NCI-H748 treated with DMSO at 0.1 percent for 48 hours (cell line): ENCODE measurements at regions not wholly inside any gene's neighbourhood (a gene's known extent, or its start where the extent isn't known, plus 50 kb on each side); places are given as distances from the start of the nearest gene placed in this dataset.

ENCODE experiments used
- DNase-seq: peaks from one replicate; lab custom pipeline; 2025; lab: John Stamatoyannopoulos, UW

- no peak for DNase-seq
These were observed 1337.6 kb upstream of the TENM4 start for GRCh38 chr11:80778432-80778831.

- no peak for DNase-seq
These were observed 1333.1 kb upstream of the TENM4 start for GRCh38 chr11:80773919-80774318.

- DNase-seq: no peak
These were observed 1330.2 kb upstream of the TENM4 start for GRCh38 chr11:80771017-80771416.

GRCh38 chr11:80758787-80759186, 1318.0 kb upstream of the TENM4 start:
- DNase-seq: no peak

- no peak for DNase-seq
These were observed 1307.5 kb upstream of the TENM4 start for GRCh38 chr11:80748207-80748925.

- no peak for DNase-seq
These were observed 1305.5 kb upstream of the TENM4 start for GRCh38 chr11:80746300-80746699.

GRCh38 chr11:80745416-80745815, 1304.6 kb upstream of the TENM4 start:
- no peak for DNase-seq

GRCh38 chr11:80733790-80734189, 1293.0 kb upstream of the TENM4 start:
- DNase-seq: no peak

GRCh38 chr11:80733361-80733760, 1292.5 kb upstream of the TENM4 start:
- DNase-seq: no peak

- DNase-seq: no peak
These were observed 1286.5 kb upstream of the TENM4 start for GRCh38 chr11:80727315-80727714.

GRCh38 chr11:80726236-80726635, 1285.4 kb upstream of the TENM4 start:
- no peak for DNase-seq

- no peak for DNase-seq
These were observed 1283.5 kb upstream of the TENM4 start for GRCh38 chr11:80724366-80724765.

GRCh38 chr11:80722629-80723028, 1281.8 kb upstream of the TENM4 start:
- no peak for DNase-seq

- DNase-seq: no peak
These were observed 1279.5 kb upstream of the TENM4 start for GRCh38 chr11:80720295-80720694.

GRCh38 chr11:80719292-80719646, 1278.4 kb upstream of the TENM4 start:
- no peak for DNase-seq

- DNase-seq: peak; percentile 4
These were observed 1277.9 kb upstream of the TENM4 start for GRCh38 chr11:80718611-80719291.

GRCh38 chr11:80702264-80702663, 1261.4 kb upstream of the TENM4 start:
- DNase-seq: no peak

GRCh38 chr11:80700386-80700785, 1259.6 kb upstream of the TENM4 start:
- DNase-seq: no peak

- peak; percentile 10 for DNase-seq
These were observed 1258.8 kb upstream of the TENM4 start for GRCh38 chr11:80699406-80700177.

- no peak for DNase-seq
These were observed 1257.8 kb upstream of the TENM4 start for GRCh38 chr11:80698637-80699036.

- DNase-seq: no peak
These were observed 1253.6 kb upstream of the TENM4 start for GRCh38 chr11:80694385-80694784.

GRCh38 chr11:80687941-80688340, 1247.1 kb upstream of the TENM4 start:
- DNase-seq: no peak

- DNase-seq: no peak
These were observed 1246.1 kb upstream of the TENM4 start for GRCh38 chr11:80686889-80687288.
